ENCODE measurements at regions not wholly inside any gene's neighbourhood (a gene's known extent, or its start where the extent isn't known, plus 50 kb on each side); places are given as distances from the start of the nearest gene placed in this dataset.

GRCh38 chr9:85368781-85369180 is 373.0 kb downstream of the AGTPBP1 start:
- TF ChIP-seq POLR2A (IDR thresholded peaks at IDR 0.05) (no peak), CTCF (IDR thresholded peaks at IDR 0.05) (no peak), POLR2AphosphoS5 (IDR thresholded peaks at IDR 0.05) (no peak), EP300 (IDR thresholded peaks at IDR 0.05; ENCODE audit: low read depth) (no peak)

Measured in transverse colon (tissue), 4 donors.